ENCODE measurements at regions not wholly inside any gene's neighbourhood (a gene's known extent, or its start where the extent isn't known, plus 50 kb on each side); places are given as distances from the start of the nearest gene placed in this dataset.
A peak's percentile ranks its signal among the peaks of the same experiment; 100 is the strongest.

GRCh38 chr6:95243053-95243452 is 334.3 kb upstream of the MANEA start:
- DNase-seq (ENCODE audit: low spot score) = no peak

DNA sequence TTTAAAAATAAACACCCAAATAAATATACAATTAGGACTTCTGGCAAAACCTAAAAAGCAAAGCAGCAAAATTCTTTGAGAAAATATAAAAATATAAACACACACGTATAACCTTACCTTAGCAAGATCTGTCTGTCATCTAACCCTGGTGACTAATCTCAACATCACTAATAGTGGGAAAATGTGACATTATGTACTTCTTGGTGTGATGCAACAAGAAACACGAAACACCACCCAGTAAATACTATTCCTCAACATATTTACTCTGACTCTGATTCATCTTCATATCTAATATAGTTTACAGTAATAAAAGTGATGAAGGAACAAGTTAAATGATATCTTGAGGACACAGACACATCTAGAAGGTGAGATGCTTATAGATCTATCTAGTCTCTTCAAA is 332.6 kb upstream of the MANEA start:
- peak; percentile 17 for DNase-seq (ENCODE audit: low spot score)

GRCh38 chr6:95248499-95248898 is 328.8 kb upstream of the MANEA start:
- DNase-seq (ENCODE audit: low spot score) = peak; percentile 4

DNA sequence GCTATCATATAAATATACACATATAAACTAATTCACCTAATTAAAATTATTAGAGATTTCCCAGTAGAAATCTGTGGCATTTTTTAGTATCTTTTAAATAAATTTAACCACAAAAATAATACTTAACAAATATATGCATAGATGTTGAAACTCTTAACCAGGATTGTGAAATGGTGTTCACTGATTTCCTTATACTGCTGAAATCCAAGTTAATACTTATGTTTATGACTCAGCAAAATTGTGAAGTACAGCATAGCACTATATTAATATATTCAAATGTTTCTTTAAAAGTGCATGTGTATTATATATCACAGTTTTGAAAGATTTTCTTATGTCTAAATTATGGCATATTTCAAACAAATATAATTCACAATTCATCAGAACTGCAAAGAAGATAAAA is 328.2 kb upstream of the MANEA start:
- no peak for DNase-seq (ENCODE audit: low spot score)

- no peak for DNase-seq (ENCODE audit: low spot score)
These were observed 327.7 kb upstream of the MANEA start for GRCh38 chr6:95249661-95250060.

- no peak for DNase-seq (ENCODE audit: low spot score)
These were observed 313.5 kb upstream of the MANEA start for GRCh38 chr6:95263840-95264239.

GRCh38 chr6:95266537-95267258 is 310.6 kb upstream of the MANEA start:
- no peak for DNase-seq (ENCODE audit: low spot score)

- DNase-seq (ENCODE audit: low spot score) = no peak
These were observed 302.6 kb upstream of the MANEA start for GRCh38 chr6:95274686-95275235.

DNA sequence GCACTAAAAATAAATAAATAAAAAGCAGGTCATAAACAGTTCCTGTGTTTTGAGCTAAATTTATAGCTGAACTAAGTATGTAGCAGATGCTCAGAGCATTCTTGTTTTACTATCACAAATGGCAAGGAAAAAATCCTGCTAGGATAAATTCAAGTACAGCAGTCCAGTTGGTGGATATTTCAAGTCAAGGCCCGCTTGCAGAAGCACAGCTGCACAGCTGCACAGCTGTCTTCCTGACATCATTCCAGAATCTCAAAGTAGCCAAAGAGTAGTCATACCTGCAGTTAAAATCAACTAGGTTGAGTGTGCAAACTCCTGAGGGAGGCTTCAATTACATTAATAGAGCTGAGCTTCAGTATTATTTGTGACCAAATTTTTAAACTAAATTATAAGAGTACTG is 297.7 kb upstream of the MANEA start:
- DNase-seq (ENCODE audit: low spot score) = no peak

GRCh38 chr6:95280686-95281273 is 296.6 kb upstream of the MANEA start:
- DNase-seq (ENCODE audit: low spot score) = peak; percentile 54

DNA sequence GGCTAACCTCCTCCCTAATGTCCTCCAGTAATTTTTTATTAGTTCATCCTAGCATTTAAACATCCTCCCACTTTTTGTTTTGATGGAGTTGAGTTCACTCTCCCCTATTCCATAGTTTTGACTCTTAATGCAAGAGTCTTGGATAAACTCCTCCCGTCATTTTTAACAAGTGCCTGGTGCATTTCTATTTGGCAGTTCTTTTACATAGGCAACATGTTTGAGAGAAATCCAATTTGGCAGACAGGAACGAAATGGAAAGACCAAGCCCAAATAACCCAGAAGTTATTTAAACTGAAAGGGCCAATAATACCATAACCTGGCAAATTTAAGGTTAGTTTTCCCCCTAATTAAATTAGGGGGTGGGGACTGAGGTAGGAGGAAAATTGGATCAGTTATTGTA is 291.5 kb upstream of the MANEA start:
- DNase-seq (ENCODE audit: low spot score) = no peak

DNA sequence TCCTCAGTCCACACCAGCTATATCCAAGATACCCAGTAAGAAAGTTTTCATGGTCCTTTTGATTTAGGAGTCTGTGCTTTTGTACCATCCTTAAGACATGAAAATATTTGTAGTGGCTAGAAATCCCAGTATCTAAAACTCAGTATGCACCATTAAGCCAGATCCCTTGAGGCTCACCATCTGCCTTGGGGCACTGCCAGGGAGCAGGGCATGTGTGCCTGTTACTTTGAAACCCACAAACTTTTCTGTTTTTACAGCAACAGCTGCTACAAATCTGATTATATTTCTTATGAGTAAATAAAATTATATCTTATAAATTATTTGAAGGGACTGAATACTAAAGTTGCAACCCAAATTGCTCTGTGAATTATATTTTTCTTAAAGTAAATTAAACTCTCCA is 290.5 kb upstream of the MANEA start:
- DNase-seq (ENCODE audit: low spot score) = no peak

DNA sequence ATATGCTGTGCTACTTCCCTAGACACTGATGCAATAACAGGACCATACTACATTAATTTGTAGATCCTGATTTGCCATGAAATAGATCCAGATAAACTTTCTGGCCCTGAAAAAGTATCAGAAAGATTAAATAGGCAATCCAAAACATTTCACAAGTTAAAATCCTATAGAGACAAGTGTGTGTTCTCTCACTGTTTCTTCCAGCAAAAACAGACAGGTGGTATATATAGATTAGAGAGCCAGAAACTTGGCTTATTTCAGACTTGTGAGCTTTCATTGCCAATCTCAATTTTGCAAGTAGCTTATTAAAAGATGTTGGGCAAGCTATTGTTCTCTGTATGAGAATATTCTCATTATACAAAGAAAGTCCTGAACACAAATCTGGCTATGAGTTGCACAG is 289.1 kb upstream of the MANEA start:
- DNase-seq (ENCODE audit: low spot score) = no peak

DNA sequence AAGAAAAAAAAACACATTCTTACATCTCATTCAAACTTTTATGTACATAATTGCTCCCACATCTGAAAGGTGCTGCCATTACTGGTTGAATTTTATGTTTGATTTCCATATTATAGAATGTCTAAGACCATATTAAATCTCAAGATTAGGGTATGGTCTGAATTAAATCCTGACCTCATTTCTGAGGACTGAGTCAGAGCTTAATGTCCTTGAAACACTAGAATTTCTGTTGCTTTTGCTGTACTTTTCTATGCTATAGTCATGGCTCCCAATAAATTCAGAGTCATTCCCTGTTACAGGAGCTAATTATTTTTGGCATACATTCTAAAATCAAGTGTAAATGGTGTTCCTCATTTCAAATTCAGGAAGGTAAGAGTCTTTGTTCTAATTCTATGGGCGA is 285.3 kb upstream of the MANEA start:
- no peak for DNase-seq (ENCODE audit: low spot score)

- no peak for DNase-seq (ENCODE audit: low spot score)
These were observed 284.1 kb upstream of the MANEA start for GRCh38 chr6:95293257-95293656.

DNA sequence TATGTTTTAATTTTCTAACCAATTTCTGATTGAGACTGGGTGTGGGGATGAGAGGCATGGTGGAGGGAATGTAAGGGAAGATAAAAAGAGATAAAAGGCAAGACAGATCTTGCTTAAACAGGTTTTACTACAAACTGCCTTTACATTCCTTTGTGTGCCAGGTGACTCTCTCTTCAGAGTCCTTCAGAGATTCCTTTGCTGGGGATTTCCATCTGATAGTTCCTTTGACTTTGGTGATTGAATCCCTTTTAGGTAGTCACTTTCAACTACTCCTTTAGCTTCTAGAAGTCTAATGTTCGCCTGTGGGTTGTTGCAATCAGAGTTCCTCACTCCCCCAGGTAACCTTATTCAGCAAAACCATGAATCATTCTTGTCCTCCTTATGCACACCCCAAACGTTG is 283.3 kb upstream of the MANEA start:
- no peak for DNase-seq (ENCODE audit: low spot score)

GRCh38 chr6:95309545-95309944 is 267.8 kb upstream of the MANEA start:
- no peak for DNase-seq (ENCODE audit: low spot score)

- no peak for DNase-seq (ENCODE audit: low spot score)
These were observed 259.2 kb upstream of the MANEA start for GRCh38 chr6:95318137-95318536.

GRCh38 chr6:95321126-95321525 is 256.2 kb upstream of the MANEA start:
- peak; percentile 65 for DNase-seq (ENCODE audit: low spot score)

- DNase-seq (ENCODE audit: low spot score) = peak; percentile 80
These were observed 251.4 kb upstream of the MANEA start for GRCh38 chr6:95325916-95326315.

DNA sequence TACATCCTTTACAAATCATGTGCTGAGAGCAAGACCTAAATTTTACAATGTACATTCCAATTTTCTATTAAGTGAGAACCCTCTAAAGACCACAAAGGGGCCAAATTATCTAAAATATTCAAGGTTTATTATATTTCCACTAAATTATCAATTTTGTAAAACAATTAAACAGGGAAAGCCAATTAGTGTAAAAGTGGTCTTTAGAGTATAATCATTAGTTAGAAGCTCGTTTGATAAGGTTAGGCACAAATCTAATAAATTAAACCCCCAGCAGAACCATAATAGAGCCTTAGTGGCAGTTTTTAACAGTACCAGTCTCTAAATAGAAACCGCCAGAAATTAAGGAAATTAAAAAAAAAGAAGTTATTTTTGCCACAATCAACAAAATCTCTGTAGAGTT is 249.1 kb upstream of the MANEA start:
- DNase-seq (ENCODE audit: low spot score) = no peak

DNA sequence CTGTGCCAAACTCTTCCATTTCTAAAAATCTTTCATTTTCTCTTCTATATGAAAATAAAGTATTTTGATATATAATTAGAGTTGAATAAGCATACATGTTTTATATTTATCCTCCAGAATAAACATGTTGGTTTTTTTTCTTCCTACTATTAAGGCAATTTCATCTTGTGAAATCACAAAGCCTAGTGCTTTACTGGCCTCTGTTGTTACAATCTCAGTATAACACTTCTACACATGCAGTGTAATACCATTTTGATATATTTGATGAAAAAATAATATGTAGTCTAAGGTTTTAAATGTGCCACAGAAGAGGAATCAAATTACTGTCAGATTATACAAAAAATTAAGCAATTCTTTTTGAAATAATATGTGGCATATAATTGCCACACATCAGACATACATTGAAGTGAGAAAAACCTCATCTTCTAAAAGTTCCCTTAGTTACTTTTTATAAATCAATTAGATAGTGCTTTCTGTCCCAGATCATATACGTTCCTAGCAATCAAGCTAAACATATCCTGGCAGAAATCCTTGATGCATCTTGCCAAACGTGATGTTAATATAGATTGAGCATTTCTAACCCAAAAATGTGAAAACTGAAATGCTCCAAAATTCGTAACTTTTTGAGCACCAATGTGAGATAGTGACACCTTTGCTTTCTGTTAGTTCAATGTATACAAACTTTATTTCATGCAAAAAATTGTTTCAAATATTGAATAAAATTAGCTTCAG is 225.1 kb upstream of the MANEA start:
- peak; percentile 41 for DNase-seq (ENCODE audit: low spot score)

DNA sequence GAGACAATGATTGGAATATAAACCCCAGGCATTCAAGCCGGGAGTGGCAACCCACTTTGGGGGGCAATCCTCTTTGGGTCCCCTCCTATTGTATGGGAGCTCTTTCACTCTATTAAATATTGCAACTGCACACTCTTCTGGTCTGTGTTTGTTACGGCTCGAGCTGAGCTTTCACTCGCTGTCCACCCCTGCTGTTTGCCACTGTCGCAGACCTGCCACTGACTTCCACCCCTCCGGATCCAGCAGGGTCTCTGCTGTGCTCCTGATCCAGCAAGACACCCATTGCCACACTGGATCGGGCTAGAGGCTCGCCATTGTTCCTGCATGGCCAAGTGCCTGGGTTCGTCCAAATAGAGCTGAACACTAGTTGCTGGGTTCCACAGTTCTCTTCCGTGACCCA is 222.8 kb upstream of the MANEA start:
- DNase-seq (ENCODE audit: low spot score) = no peak

Data from RKO (cell line).